ENCODE measurements at regions not wholly inside any gene's neighbourhood (a gene's known extent, or its start where the extent isn't known, plus 50 kb on each side); places are given as distances from the start of the nearest gene placed in this dataset.

GRCh38 chr12:102344691-102345090, 135.7 kb downstream of the IGF1 start:
- ChIA-PET CTCF (no interaction called here), POLR2A (no interaction called here)
- H3K9me3 Mint-ChIP-seq (ENCODE audit: unreplicated experiment), result no peaks in the 10 kb centered on the region

GRCh38 chr12:102343361-102344121, 136.8 kb downstream of the IGF1 start:
- H3K4me3 ChIP-seq (ENCODE audit: low read depth, low read length), result no peak overlapping the region
- DNase-seq, result peak in 1 of 2 experiments; percentile 4
- ChIA-PET POLR2A (no interaction called here), CTCF (no interaction called here)
- no peak for TF ChIP-seq CTCF (IDR thresholded peaks at IDR 0.05; ENCODE audit: insufficient read depth in 1 of 2, low read depth in 1 of 2, low read length in 1 of 2, severe bottlenecking in 1 of 2, unreplicated experiment in 1 of 2)
- no peaks in the 10 kb centered on the region for H3K27me3 ChIP-seq (replicated peaks; ENCODE audit: control insufficient read depth, insufficient read depth, low read length)
- no peaks in the 10 kb centered on the region for H3K36me3 ChIP-seq (ENCODE audit: control insufficient read depth, insufficient read depth, low read length)
- BruUV-seq (replicated peaks), result no TSS peak
- no peaks in the 10 kb centered on the region for H3K9me3 ChIP-seq
- Mint-ChIP-seq H3K4me3 (ENCODE audit: unreplicated experiment) (no peak overlapping the region), H3K36me3 (ENCODE audit: insufficient read depth, unreplicated experiment) (no peaks in the 10 kb centered on the region), H3K27me3 (ENCODE audit: insufficient read depth, unreplicated experiment) (no peaks in the 10 kb centered on the region), H3K9me3 (ENCODE audit: unreplicated experiment) (no peaks in the 10 kb centered on the region), H3K27ac (ENCODE audit: unreplicated experiment) (no peak overlapping the region), H3K4me1 (ENCODE audit: low read depth, unreplicated experiment) (no peaks in the 10 kb centered on the region)
- intact Hi-C loops (cut with micrococcal nuclease; ENCODE audit: unreplicated experiment), result loop anchor here (5.0 kb wide), 1 partner anchor 134 kb away; no protein-coding TSS in a partner anchor
- peaks cover 6% of the 10 kb centered on the region; the same call in 1 of the 2 replicates for H3K4me1 ChIP-seq

More at GRCh38 chr12:102344691-102345090, 135.7 kb downstream of the IGF1 start:
- no peak for DNase-seq
- no peak overlapping the region for H3K4me3 Mint-ChIP-seq (ENCODE audit: unreplicated experiment)
- Histone ChIP-seq H3K36me3 (ENCODE audit: control insufficient read depth, insufficient read depth, low read length) (no peaks in the 10 kb centered on the region), H3K27me3 (replicated peaks; ENCODE audit: control insufficient read depth, insufficient read depth, low read length) (no peaks in the 10 kb centered on the region), H3K4me3 (ENCODE audit: low read depth, low read length) (no peak overlapping the region), H3K9me3 (no peaks in the 10 kb centered on the region), H3K4me1 (peaks cover 6% of the 10 kb centered on the region; the same call in 1 of the 2 replicates)
- H3K27me3 Mint-ChIP-seq (ENCODE audit: insufficient read depth, unreplicated experiment), result no peaks in the 10 kb centered on the region
- no peak overlapping the region for H3K27ac Mint-ChIP-seq (ENCODE audit: unreplicated experiment)
- no TSS peak for BruUV-seq (replicated peaks)
- TF ChIP-seq CTCF (IDR thresholded peaks at IDR 0.05; ENCODE audit: insufficient read depth in 1 of 2, low read depth in 1 of 2, low read length in 1 of 2, severe bottlenecking in 1 of 2, unreplicated experiment in 1 of 2), result no peak
- no peaks in the 10 kb centered on the region for H3K36me3 Mint-ChIP-seq (ENCODE audit: insufficient read depth, unreplicated experiment)
- H3K4me1 Mint-ChIP-seq (ENCODE audit: low read depth, unreplicated experiment), result no peaks in the 10 kb centered on the region
- intact Hi-C loops (cut with micrococcal nuclease; ENCODE audit: unreplicated experiment), result loop anchor here (5.0 kb wide), 1 partner anchor 133 kb away; no protein-coding TSS in a partner anchor

- H3K9me3 Mint-ChIP-seq (ENCODE audit: unreplicated experiment), result no peaks in the 10 kb centered on the region
- intact Hi-C loops (cut with micrococcal nuclease; ENCODE audit: unreplicated experiment), result loop anchor here (5.0 kb wide), 1 partner anchor 135 kb away; no protein-coding TSS in a partner anchor
- Histone ChIP-seq H3K4me1 (peaks cover 6% of the 10 kb centered on the region; the same call in 1 of the 2 replicates), H3K9me3 (no peaks in the 10 kb centered on the region), H3K27me3 (replicated peaks; ENCODE audit: control insufficient read depth, insufficient read depth, low read length) (no peaks in the 10 kb centered on the region), H3K36me3 (ENCODE audit: control insufficient read depth, insufficient read depth, low read length) (no peaks in the 10 kb centered on the region), H3K4me3 (ENCODE audit: low read depth, low read length) (no peak overlapping the region)
- no peak overlapping the region for H3K4me3 Mint-ChIP-seq (ENCODE audit: unreplicated experiment)
- no peaks in the 10 kb centered on the region for H3K4me1 Mint-ChIP-seq (ENCODE audit: low read depth, unreplicated experiment)
- no peaks in the 10 kb centered on the region for H3K36me3 Mint-ChIP-seq (ENCODE audit: insufficient read depth, unreplicated experiment)
- H3K27me3 Mint-ChIP-seq (ENCODE audit: insufficient read depth, unreplicated experiment), result no peaks in the 10 kb centered on the region
- no peak for DNase-seq
- BruUV-seq (replicated peaks), result no TSS peak
- CTCF ChIA-PET, result no interaction called here
- no peak overlapping the region for H3K27ac Mint-ChIP-seq (ENCODE audit: unreplicated experiment)
- POLR2A ChIA-PET, result no interaction called here
- no peak for TF ChIP-seq CTCF (IDR thresholded peaks at IDR 0.05; ENCODE audit: insufficient read depth in 1 of 2, low read depth in 1 of 2, low read length in 1 of 2, severe bottlenecking in 1 of 2, unreplicated experiment in 1 of 2)
Measured at GRCh38 chr12:102342281-102343006, 137.9 kb downstream of the IGF1 start.

Measured in Caco-2 (cell line).